ENCODE measurements at regions not wholly inside any gene's neighbourhood (a gene's known extent, or its start where the extent isn't known, plus 50 kb on each side); places are given as distances from the start of the nearest gene placed in this dataset.

DNA sequence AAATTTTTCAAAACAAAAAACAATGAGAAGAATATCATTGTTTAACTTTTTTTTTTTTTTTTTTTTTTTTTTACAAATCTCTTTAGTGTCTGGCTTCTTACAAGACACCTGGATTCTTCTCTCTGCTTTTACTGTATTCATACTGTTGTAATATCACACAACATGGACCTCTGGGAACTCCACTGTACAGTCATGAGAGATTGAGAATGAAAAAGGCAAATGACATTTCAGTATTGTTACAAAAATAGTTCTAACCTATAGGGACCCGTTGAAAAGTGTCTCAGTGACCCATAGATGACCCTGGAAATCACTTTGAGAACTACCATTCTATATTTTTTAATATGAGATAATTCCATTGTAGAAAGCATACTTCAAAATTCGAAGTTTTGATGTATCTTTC, 124.4 kb downstream of the SLIT2 start:
- TF ChIP-seq POLR2A (IDR thresholded peaks at IDR 0.05; ENCODE audit: low read depth, low read length): no peak
- TF ChIP-seq, protein P1, sequence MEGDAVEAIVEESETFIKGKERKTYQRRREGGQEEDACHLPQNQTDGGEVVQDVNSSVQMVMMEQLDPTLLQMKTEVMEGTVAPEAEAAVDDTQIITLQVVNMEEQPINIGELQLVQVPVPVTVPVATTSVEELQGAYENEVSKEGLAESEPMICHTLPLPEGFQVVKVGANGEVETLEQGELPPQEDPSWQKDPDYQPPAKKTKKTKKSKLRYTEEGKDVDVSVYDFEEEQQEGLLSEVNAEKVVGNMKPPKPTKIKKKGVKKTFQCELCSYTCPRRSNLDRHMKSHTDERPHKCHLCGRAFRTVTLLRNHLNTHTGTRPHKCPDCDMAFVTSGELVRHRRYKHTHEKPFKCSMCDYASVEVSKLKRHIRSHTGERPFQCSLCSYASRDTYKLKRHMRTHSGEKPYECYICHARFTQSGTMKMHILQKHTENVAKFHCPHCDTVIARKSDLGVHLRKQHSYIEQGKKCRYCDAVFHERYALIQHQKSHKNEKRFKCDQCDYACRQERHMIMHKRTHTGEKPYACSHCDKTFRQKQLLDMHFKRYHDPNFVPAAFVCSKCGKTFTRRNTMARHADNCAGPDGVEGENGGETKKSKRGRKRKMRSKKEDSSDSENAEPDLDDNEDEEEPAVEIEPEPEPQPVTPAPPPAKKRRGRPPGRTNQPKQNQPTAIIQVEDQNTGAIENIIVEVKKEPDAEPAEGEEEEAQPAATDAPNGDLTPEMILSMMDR (conservative IDR thresholded peaks at IDR 0.05; ENCODE audit: low read depth, low read length): no peak
- TF ChIP-seq CEBPB (IDR thresholded peaks at IDR 0.05; ENCODE audit: low read depth, low read length): no peak
- TF ChIP-seq MAFK (IDR thresholded peaks at IDR 0.05; ENCODE audit: low read depth, low read length): no peak
- TF ChIP-seq SMC3 (IDR thresholded peaks at IDR 0.05; ENCODE audit: low read depth, low read length): no peak
- TF ChIP-seq RCOR1 (IDR thresholded peaks at IDR 0.05; ENCODE audit: insufficient replicate concordance, low read length): no peak
- no peak for TF ChIP-seq CHD1 (IDR thresholded peaks at IDR 0.05; ENCODE audit: low read depth, low read length)
- no peak for TF ChIP-seq MXI1 (IDR thresholded peaks at IDR 0.05; ENCODE audit: borderline replicate concordance, low read depth, low read length)
- TF ChIP-seq, protein P2, sequence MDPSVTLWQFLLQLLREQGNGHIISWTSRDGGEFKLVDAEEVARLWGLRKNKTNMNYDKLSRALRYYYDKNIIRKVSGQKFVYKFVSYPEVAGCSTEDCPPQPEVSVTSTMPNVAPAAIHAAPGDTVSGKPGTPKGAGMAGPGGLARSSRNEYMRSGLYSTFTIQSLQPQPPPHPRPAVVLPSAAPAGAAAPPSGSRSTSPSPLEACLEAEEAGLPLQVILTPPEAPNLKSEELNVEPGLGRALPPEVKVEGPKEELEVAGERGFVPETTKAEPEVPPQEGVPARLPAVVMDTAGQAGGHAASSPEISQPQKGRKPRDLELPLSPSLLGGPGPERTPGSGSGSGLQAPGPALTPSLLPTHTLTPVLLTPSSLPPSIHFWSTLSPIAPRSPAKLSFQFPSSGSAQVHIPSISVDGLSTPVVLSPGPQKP (IDR thresholded peaks at IDR 0.05; ENCODE audit: borderline replicate concordance, low read depth, low read length): no peak
